MM.1S (cell line): ENCODE measurements at regions not wholly inside any gene's neighbourhood (a gene's known extent, or its start where the extent isn't known, plus 50 kb on each side); places are given as distances from the start of the nearest gene placed in this dataset.

Experiments used
- DNase-seq: peaks from one replicate; pipeline ENCODE4 v3.0.0-alpha.2; 2015
- H2AFZ ChIP-seq: fragments of 300-600 bp; sonication (generic); 2 replicates; pipeline ENCODE4 v1.6.0; 2016; ENCODE audit warnings: antibody characterized with exemption, low read length
- H3F3A ChIP-seq: fragments of 300-600 bp; sonication (generic); 2 replicates; pipeline ENCODE4 v1.6.1; 2016; ENCODE audit warnings: mild to moderate bottlenecking, antibody characterized with exemption, low read length, moderate library complexity, mixed read lengths; ENCODE audit not compliant: insufficient read depth
- H3K27ac ChIP-seq: fragments of 300-600 bp; sonication (generic); 2 replicates; pipeline ENCODE4 v1.5.1; 2016; ENCODE audit warnings: mild to moderate bottlenecking, low read length
- H3K27me3 ChIP-seq: fragments of 300-600 bp; sonication (generic); replicated peaks from 2 replicates; pipeline ENCODE4 v1.6.0; 2016; ENCODE audit warnings: low read length; ENCODE audit not compliant: insufficient read depth
- H3K36me3 ChIP-seq: fragments of 300-600 bp; sonication (generic); replicated peaks from 2 replicates; pipeline ENCODE4 v1.6.1; 2016; ENCODE audit warnings: mild to moderate bottlenecking, low read length, mixed read lengths; ENCODE audit not compliant: insufficient read depth
- H3K4me1 ChIP-seq: fragments of 300-600 bp; sonication (generic); 2 replicates; pipeline ENCODE4 v1.6.1; 2016; ENCODE audit warnings: low read length, mixed read lengths
- H3K4me2 ChIP-seq: fragments of 300-600 bp; sonication (generic); 2 replicates; pipeline ENCODE4 v1.6.0; 2016; ENCODE audit warnings: low read depth, low read length
- H3K4me3 ChIP-seq: fragments of 300-600 bp; sonication (generic); 2 replicates; pipeline ENCODE4 v1.5.1; 2016; ENCODE audit warnings: low read length, mixed read lengths
- H3K79me2 ChIP-seq: fragments of 300-600 bp; sonication (generic); 2 replicates; pipeline ENCODE4 v1.6.1; 2016; ENCODE audit warnings: mixed run types, low read length, mixed read lengths
- H3K9ac ChIP-seq: fragments of 300-600 bp; sonication (generic); 2 replicates; pipeline ENCODE4 v1.6.1; 2016; ENCODE audit warnings: low read length, mixed read lengths
- H3K9me2 ChIP-seq: fragments of 300-600 bp; sonication (generic); replicated peaks from 2 replicates; pipeline ENCODE4 v1.6.1; 2016; ENCODE audit warnings: mild to moderate bottlenecking, low read length, mixed read lengths; ENCODE audit not compliant: insufficient read depth
- H3K9me3 ChIP-seq: fragments of 300-600 bp; sonication (generic); replicated peaks from 2 replicates; pipeline ENCODE4 v1.6.1; 2016; ENCODE audit warnings: mild to moderate bottlenecking, low read length, mixed read lengths; ENCODE audit not compliant: insufficient read depth
- H4K20me1 ChIP-seq: fragments of 300-600 bp; sonication (generic); 2 replicates; pipeline ENCODE4 v1.6.1; 2016; ENCODE audit warnings: mild to moderate bottlenecking, low read length, moderate library complexity, mixed read lengths; ENCODE audit not compliant: insufficient read depth
- CTCF ChIP-seq: fragments of 300-600 bp; sonication (generic); IDR thresholded peaks from 2 replicates; pipeline ENCODE4 v1.5.1; 2016; ENCODE audit warnings: antibody characterized with exemption, low read length, mixed read lengths
- EZH2 ChIP-seq: fragments of 300-600 bp; sonication (generic); optimal IDR thresholded peaks from 2 replicates; pipeline ENCODE3; 2017; ENCODE audit warnings: low read depth, mild to moderate bottlenecking, antibody characterized with exemption, low read length, mixed read lengths
- EZH2phosphoT487 ChIP-seq: fragments of 300-600 bp; sonication (generic); IDR thresholded peaks from 2 replicates; pipeline ENCODE4 v1.6.1; 2018; ENCODE audit warnings: antibody characterized with exemption, low read length

DNA sequence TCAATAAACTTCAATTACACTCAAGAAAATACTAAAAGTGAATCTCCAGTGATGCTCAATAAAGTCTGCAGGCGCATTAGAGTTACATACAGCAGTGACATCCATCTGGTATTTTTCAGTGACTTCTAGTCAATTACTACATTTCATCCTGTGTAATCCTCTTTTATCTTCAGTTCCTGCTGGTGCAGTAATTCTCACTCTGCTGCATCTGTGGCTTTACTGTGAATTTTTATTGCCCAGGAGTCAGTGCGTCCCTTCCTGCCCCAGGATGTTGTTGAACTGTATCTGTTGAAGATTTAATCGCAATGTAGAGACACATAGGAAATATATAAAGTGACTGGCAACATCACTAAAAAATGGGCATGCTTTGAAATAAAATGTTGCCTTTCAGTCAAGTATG lies 196.3 kb upstream of the TMTC4 start:
- Histone ChIP-seq H3K4me1 (no peaks in the 10 kb centered on the region), H3K9me3 (no peaks in the 10 kb centered on the region), H3K4me3 (no peak overlapping the region), H2AFZ (no peak overlapping the region), H3K27me3 (no peaks in the 10 kb centered on the region), H3F3A (no peaks in the 10 kb centered on the region), H3K79me2 (no peaks in the 10 kb centered on the region), H4K20me1 (no peaks in the 10 kb centered on the region), H3K27ac (no peak overlapping the region), H3K9me2 (no peaks in the 10 kb centered on the region), H3K36me3 (no peaks in the 10 kb centered on the region), H3K9ac (no peak overlapping the region), H3K4me2 (no peak overlapping the region)
- no peak for DNase-seq
- no peak for TF ChIP-seq EZH2phosphoT487
- no peak for TF ChIP-seq EZH2
- no peak for TF ChIP-seq CTCF

DNA sequence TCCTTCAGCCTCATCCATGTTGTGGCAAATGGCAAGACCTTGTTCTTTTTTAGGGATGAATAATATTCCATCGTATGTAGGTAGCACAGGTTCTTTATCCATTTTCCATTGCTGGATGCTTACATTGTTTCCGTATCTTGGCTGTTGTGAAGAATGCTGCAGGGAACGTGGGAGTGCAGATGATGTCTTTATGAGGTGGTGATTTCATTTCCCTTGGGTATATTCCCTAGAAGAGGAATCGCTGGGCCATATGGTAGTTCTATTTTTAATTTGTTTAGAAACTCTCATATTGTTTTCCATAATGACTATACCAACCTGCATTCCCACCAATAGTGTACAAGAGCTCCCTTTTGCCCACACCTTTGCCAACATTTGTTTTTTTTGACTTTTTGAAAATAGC lies 186.3 kb upstream of the TMTC4 start:
- Histone ChIP-seq H2AFZ (no peak overlapping the region), H3K4me1 (no peaks in the 10 kb centered on the region), H3F3A (no peaks in the 10 kb centered on the region), H3K27me3 (no peaks in the 10 kb centered on the region), H3K79me2 (no peaks in the 10 kb centered on the region), H3K36me3 (no peaks in the 10 kb centered on the region), H3K9me2 (no peaks in the 10 kb centered on the region), H4K20me1 (no peaks in the 10 kb centered on the region), H3K4me3 (no peak overlapping the region), H3K4me2 (no peak overlapping the region), H3K9me3 (no peaks in the 10 kb centered on the region), H3K27ac (no peak overlapping the region), H3K9ac (no peak overlapping the region)
- DNase-seq, result no peak
- TF ChIP-seq CTCF (no peak), EZH2phosphoT487 (no peak)

DNA sequence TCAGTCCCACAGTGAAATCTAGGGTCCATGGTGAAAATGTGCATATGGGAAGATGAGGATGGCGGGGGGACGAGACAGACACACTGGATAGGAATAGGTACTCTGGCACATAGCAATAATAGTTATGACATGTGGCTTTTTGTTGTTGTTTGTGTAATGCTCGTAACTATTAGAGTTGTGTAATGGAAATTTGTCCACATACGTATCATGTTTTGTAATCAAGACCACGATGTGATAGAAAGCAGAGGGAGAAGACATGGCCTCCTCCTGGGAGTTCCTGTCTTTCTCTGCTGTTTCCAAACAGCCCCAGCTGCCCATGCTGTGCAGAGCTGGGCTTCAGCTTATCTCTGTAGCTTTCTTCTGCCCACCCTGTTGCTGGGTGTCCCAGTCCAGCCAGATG lies 185.3 kb upstream of the TMTC4 start:
- Histone ChIP-seq H3K9ac (no peak overlapping the region), H3K9me2 (no peaks in the 10 kb centered on the region), H3F3A (no peaks in the 10 kb centered on the region), H3K4me3 (no peak overlapping the region), H3K36me3 (no peaks in the 10 kb centered on the region), H3K79me2 (no peaks in the 10 kb centered on the region), H3K9me3 (no peaks in the 10 kb centered on the region), H2AFZ (no peak overlapping the region), H3K4me2 (no peak overlapping the region), H3K27me3 (no peaks in the 10 kb centered on the region), H3K27ac (no peak overlapping the region), H4K20me1 (no peaks in the 10 kb centered on the region), H3K4me1 (no peaks in the 10 kb centered on the region)
- no peak for TF ChIP-seq EZH2
- TF ChIP-seq CTCF, result no peak
- no peak for TF ChIP-seq EZH2phosphoT487
- DNase-seq, result no peak

- Histone ChIP-seq H3K27me3 (no peaks in the 10 kb centered on the region), H3K9me3 (no peaks in the 10 kb centered on the region), H3K36me3 (no peaks in the 10 kb centered on the region), H4K20me1 (no peaks in the 10 kb centered on the region), H3F3A (no peaks in the 10 kb centered on the region), H3K9me2 (no peaks in the 10 kb centered on the region), H3K27ac (no peak overlapping the region), H3K4me1 (no peaks in the 10 kb centered on the region), H2AFZ (no peak overlapping the region), H3K4me3 (no peak overlapping the region), H3K9ac (no peak overlapping the region), H3K79me2 (no peaks in the 10 kb centered on the region), H3K4me2 (no peak overlapping the region)
- TF ChIP-seq EZH2phosphoT487 (no peak), CTCF (no peak), EZH2 (no peak)
- DNase-seq, result no peak
These were observed 180.6 kb upstream of the TMTC4 start for GRCh38 chr13:100855151-100855550.
